Skeletal muscle cell (primary cell): ENCODE measurements at regions not wholly inside any gene's neighbourhood (a gene's known extent, or its start where the extent isn't known, plus 50 kb on each side); places are given as distances from the start of the nearest gene placed in this dataset.
"Not testable (repeated sequence)": the region's sequence is repeated elsewhere in the genome, so short reads cannot be mapped to it uniquely, and the experiment has no call there.

Source experiments
- DNase-seq: peaks from one replicate; pipeline ENCODE4 v3.0.0-alpha.2; 2010; ENCODE audit warnings: low read depth
- H3K4me3 ChIP-seq: 2 replicates; pipeline ENCODE4 v1.5.1; 2011; ENCODE audit warnings: low read depth, mild to moderate bottlenecking, control low read depth, low read length, moderate library complexity

DNA sequence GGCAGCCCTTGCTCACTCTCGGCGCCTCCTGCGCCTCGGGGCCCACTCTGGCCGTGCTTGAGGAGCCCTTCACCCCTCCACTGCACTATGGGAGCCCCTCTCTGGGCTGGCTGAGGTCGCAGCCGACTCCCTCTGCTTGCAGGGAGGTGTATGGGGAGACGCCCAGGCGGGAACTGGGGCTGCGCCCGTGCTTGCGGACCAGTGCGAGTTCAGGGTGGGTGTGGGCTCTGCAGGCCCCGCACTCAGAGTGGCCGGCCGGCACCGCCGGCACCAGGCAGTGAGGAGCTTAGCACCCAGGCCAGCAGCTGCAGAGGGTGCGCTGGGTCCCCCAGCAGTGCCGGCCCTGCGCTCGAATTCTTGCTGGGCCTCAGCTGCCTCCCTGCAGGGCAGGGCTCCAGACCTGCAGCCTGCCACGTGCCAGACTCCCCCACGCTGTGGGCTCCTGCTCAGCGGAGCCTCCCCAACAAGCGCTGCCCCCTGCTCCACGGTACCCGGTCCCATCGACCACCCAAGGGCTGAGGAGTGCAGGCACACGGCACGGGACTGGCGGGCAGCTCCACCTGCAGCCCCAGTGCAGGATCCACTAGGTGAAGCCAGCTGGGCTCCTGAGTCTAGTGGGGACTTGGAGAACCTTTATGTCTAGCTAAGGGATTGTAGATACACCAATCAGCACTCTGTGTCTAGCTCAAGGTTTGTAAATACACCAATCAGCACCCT lies 54.0 kb upstream of the WWC2 start:
- not testable (repeated sequence) for H3K4me3 ChIP-seq, DNase-seq

DNA sequence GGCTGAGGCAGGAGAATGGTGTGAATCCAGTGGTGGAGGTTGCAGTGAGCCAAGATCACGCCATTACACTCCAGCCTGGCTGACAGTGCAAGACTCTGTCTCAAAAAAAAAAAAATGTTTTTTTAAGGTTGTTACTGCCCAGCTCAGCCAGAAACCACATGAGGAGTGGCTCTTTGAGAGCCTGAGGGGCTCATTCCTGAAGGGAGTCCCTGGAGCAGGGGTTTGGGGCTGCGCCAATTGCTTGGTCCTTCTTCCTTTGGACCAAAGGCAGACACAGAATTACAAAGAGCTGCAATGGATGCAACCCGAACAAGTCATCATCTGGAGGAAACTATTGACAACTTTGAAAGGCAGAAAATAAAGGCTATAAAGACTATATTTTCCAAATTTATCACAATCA lies 60.6 kb upstream of the WWC2 start:
- no peak for DNase-seq

DNA sequence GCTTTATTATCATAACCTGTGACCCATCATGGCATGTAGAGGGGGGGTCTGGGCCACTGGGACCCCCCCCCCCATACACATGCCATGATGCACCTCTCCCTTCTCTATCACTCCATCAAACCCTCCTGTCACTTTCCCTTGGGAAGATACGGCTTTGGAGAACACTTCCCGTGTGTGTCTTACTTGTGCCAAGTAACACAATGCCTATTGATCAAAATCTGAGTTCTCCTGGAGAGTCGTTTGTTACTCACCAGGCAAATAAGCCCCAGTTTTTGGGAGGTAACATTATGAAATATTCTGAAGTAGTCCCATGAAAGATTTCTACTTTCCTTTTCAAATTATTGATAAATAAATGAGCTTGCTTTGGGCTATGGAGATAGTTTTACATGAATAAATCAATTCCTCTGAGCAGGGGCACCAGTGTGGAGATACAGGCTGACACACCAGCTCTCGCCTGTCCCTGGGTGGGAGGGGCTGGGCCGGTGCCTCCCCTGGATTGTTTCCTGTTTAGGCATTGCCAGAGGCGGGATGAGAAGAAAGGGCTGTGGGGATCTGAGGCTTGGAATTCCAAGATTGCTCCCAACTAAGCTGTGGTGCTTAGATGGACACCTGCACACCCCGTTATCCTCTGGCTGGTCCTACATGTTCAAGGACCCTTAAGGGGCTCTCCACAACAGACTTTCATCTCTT lies 63.2 kb upstream of the WWC2 start:
- DNase-seq, result no peak
- no peak overlapping the region for H3K4me3 ChIP-seq

More for the DNA sequence above, 60.6 kb upstream of the WWC2 start:
- no peak overlapping the region for H3K4me3 ChIP-seq

DNA sequence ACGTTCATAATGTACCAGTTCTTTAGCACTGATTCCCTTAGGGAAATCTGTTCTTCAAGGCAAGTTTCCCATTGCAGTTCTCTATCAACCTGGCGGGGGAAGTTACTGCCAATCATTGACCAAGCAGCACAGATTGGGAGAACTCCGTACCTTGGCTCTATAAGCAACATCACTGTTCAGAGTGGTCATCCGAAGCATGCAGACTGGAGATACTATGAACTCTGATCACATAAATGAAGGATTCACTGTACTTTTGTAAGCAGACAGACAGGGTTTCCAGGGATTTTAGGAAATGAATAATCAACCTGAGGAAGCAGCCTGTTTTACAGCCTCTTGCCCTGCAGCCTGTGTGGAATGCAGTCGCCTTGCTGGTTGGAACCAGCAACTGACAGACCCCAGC lies 63.8 kb upstream of the WWC2 start:
- no peak for DNase-seq
- H3K4me3 ChIP-seq, result no peak overlapping the region

DNA sequence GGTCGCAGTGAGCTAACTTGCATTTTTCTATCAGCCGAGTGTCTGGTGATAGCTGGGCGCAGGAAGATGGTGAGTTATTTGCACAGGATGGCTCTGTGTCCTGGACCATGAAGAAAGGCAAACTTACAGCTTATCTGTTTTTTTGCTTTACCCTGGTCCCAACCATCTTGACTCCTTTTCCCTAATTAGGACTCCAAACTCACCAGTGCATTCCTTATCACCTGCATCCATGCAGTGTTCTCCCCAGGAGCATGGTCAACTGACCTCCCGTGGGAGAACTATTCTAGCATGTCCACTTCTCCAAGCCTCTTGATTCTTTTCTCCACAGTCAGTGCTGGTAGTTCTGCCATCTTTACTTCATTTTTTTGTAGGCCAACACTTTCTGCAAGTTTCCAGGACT lies 68.2 kb upstream of the WWC2 start:
- no peak overlapping the region for H3K4me3 ChIP-seq
- no peak for DNase-seq

DNA sequence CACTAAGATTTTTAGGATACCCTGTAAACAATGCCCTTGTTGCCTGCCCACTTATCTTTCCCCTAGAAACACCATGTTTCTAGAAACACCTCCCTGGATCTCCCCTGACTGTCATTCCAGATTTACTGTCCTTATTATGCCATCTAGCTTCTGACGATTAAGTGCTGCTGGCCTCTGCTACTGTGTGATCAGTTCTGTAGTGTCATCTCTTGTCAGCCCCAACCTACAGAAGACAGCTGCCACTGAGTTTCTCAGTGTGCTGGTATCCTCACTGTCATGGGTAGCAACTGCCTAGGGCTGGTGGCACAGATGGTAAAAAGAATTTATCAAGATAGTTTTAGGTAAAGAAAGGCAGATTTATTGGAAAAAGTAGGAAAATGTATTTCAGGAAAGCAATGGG lies 68.7 kb upstream of the WWC2 start:
- no peak for DNase-seq
- H3K4me3 ChIP-seq, result no peak overlapping the region

DNA sequence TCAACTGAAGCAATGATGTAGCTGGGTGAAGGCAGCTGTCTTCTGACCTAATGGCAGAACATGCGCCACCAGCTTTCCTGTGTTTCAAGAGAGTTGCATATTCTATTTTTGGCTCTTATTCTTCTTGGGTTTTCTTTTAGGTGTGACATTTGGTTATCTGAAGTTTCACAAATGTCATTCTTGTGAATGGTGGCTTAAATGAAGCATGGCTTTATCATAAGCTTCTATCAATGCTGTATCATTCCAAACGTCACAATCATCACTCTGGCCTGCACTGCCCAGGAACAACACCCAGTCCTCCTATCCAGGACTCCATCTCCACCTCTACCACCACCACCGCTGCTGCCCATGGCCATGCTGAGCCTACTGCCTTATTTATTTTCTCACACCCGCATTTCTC lies 69.7 kb upstream of the WWC2 start:
- DNase-seq, result no peak
- no peak overlapping the region for H3K4me3 ChIP-seq

DNA sequence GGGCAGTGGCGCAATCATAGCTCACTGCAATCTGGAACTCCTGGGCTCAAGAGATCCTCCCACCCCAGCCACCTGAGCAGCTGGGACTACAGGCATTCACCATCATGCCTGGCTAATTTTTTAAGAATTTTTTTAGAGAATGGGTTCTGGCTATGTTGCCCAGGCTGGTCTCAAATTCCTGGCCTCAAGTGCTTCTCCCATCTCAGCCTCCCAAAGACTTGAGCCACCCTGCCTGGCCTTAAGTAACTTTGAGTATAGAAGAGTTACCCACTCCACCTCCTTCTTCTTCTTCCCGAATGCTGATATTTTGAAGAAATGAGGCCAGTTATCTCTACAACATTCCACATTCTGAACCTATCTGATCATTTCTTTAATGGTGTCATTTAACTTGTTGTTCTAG lies 72.4 kb upstream of the WWC2 start:
- no peak overlapping the region for H3K4me3 ChIP-seq
- DNase-seq, result no peak

DNA sequence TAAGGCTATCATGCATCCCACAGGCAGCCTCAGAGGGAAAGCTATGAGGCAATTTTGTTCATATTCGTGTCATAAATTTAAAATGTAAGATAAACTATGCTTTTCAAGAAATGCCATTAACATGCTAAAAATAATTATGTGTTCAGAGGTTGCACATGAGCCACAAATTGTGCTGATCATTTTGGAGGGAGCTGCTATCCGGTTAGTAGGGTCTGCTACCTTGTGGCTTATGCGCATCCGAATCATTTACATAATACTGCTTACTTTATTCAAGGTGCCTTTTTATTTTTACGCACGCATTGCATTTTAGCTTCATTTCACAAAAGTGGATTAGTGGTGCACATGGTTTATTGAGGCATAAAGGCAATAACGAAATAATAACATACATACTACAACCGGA lies 76.4 kb upstream of the WWC2 start:
- DNase-seq, result no peak
- no peak overlapping the region for H3K4me3 ChIP-seq

DNA sequence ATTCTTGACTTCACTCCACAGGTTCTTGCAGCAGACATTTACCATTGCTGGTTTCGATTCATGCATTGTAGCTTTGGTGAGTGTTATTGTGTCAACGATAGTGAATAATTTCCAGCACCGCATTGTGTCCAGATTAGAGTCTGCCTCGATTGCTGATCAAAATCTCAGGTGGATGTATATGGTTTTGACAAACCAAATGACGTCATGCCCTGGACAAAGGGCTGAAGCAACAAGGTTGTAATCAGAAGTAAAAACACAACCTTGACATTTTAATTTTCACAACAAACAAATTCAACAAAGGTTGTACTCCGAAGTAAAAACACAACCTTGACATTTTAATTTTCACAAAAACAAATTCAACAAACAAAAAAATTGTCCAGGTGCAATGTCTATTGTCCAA lies 81.1 kb upstream of the WWC2 start:
- no peak overlapping the region for H3K4me3 ChIP-seq
- no peak for DNase-seq

DNA sequence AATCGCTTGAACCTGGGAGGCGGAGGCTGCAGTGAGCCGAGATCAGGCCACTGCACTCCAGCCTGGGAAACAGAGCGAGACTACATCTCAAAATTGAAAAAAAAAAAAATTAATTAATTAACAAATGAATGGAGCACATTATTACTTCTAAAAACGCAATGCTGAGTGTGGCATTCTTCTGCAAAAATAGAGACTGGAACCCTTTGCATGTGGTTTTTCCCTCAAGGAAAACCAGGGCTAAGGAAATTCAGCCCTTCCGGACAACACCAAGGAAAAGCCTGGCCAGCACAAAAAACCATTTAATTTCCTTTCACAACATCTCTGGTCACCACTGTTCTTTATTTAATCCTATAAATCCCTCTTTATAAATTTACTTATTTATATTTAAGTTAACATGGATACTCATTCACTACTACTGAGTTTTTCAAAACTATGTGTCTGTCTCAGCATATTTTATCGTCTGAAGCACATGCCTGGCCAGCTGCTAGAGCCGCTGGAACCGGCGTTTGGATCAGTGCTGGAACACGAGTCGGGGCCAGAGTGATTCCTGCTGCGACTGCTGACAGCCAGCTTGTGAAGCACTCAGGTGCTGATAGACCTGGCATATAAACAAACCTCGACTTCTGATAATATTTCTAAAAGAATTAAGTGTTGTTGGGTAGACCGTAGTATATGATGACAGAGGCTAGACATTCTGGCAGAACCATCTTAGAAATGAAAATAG lies 84.5 kb upstream of the WWC2 start:
- no peak for DNase-seq
- H3K4me3 ChIP-seq, result no peak overlapping the region

DNA sequence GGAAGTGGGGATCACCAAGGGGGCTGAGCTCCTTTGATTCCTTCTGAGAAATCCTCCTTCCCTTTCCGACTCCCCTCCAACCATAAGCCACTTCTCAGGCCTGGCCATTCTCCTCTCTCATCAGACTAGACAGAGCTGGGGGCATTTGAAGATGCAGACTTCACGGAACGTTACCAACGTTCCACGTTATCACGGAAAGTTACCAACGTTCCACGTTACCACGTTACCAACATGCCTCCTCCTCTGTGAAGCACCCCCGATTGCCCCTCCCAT lies 85.4 kb upstream of the WWC2 start:
- H3K4me3 ChIP-seq, result no peak overlapping the region
- DNase-seq, result no peak

DNA sequence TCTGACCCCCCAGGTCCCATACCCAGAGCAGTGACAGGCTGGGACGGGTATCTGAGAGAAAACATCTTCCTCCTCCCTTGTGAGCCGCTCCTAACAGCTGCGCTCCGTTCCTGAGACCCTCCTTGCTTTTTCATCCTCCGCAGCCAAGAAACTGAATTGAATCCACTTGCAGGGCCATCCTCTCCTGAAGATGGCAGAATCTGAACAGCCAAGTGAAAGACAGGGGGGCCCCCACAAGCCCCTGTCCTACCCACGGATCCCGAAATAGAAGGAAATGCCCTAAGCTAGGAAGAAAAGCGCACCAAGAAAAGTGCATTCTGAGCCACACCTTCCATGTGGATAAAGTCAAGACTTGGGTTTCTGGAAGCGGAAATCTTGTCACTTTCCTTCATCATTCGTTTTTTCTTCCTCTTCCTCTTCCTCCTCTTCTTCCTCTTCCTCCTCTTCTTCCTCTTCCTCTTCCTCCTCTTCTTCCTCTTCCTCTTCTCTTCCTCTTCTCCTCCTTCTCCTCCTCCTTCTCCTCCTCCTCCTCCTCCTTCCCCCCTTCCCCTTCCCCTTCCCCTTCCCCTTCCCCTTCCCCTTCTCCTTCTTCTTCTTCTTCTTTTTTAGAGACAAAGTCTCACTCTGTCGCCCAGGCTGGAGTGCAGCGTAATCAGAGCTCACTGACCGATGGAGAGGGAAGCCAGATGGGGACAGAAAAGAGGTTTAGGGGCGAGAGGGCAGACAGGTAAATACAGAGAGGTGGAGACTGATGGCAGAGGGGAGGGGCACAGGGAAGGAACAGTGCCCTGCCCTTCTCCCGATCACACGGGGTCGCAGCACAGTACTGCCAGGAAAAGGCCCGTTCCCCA lies 86.0 kb upstream of the WWC2 start:
- H3K4me3 ChIP-seq, result no peak overlapping the region

DNA sequence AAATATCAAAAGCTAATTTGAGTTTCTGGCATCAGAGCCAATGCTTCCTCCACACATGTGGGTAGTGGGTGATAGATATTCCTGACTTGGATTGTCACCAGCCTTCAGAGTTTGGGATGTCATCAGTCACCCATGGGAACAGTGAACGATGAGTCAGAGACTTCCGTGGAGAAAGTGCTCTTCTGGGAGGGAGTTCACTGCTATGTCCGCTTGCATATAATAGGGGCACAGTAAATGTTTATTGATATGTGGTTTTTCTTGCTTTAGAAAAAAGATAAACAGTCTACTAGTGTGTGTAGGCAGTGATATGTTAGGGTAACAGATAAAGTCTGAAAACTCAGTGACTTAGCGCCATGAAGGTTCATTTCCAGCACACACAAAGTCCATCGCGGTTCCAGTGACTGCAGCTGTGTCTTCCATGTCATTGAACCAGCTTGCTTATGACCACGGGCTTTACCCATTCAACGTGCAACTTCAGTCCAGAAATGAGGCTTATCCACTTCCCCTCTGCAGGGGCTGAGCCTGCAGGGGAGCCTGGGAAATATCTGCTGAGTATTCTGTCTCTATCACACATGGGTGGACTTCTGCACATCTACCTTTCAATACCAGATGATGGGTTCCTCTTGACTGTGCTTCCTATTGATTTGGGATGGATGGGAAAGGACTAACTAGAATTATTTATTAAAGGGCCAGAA lies 87.7 kb upstream of the WWC2 start:
- no peak for DNase-seq
- no peak overlapping the region for H3K4me3 ChIP-seq

More for the DNA sequence above, 86.0 kb upstream of the WWC2 start:
- no peak for DNase-seq

DNA sequence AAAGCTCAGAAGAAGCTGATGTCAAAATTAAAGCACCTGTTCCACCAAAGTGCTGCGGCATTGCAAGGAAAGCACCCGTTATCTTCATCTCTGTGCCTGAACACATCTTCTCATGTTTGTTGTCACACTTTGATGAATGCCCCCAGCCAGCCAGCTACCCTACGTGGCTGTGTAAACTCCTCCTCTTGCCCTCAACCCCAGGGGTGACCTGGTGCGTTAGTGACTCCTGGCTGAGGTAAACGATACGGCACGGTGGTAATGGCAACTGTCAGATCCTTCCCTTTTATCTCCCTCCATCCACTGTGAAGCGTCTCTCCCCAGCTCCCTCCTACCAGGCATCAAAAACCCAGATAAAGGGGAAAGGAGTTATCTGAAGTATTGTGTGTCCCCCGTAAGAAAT lies 90.6 kb upstream of the WWC2 start:
- no peak for DNase-seq
- no peak overlapping the region for H3K4me3 ChIP-seq

DNA sequence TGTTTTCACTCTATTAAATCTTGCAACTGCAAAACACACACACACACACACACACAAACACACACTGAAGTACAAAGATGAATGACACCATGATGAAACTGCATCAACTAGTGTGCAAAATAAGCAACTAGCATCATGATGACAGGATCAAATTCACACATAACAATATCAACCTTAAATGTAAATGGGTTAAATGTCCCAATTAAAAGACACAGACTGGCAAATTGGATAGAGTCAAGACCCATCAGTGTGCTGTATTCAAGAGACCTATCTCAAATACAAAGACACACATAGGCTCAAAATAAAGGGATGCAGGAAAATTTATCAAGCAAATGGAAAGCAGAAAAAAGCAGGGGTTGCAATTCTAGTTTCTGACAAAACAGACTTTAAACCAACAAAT lies 87.2 kb upstream of the DCTD start:
- H3K4me3 ChIP-seq, DNase-seq: not testable (repeated sequence)

DNA sequence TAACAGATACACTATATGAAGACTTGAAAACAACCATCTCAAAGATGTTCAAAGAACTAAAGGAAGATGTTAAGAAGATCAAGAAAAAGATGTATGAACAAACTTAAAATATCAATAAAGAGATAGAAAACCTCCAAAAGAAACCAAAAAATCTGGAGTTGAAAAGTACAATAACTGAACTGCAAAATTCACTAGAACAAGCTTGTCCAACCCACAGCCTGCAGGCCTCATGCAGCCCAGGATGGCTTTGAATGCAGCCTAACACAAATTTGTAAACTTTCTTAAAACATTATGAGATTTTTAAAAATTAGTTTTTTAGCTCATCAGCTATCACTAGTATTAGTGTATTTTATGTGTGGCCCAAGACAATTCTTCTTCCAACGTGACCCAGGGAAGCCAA lies 77.0 kb upstream of the DCTD start:
- DNase-seq, result no peak
- H3K4me3 ChIP-seq, result no peak overlapping the region

DNA sequence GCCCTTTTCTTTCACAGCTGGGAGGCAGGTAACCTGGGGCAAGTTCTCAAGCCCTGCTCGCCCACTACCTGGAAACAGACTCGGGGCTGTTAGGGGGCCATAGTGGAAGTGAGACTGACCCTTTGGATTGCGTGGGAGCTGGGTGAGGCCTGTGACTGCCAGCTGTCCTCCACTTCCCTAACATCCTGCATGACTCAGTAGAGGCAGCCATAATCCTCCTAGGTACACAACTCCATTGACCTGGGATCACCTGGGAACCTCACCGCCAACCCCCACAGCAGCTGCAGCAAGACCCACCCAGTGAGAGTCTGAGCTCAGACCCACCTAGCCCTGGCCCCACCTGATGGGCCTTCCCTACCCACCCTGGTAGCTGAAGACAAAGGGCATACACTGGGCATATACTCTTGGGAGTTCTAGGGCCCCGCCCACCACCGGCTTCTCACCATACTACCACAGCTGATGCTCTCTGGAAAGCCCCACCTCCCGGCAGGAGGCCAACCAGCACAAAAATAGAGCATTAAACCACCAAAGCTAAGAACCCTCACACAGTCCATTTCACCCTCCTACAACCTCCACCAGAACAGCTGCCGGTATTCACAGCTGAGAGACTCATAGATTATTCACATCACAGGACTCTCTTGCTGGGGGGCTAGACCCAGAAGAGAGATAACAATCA lies 61.1 kb upstream of the DCTD start:
- peak; percentile 28 for DNase-seq
- H3K4me3 ChIP-seq, result no peak overlapping the region

DNA sequence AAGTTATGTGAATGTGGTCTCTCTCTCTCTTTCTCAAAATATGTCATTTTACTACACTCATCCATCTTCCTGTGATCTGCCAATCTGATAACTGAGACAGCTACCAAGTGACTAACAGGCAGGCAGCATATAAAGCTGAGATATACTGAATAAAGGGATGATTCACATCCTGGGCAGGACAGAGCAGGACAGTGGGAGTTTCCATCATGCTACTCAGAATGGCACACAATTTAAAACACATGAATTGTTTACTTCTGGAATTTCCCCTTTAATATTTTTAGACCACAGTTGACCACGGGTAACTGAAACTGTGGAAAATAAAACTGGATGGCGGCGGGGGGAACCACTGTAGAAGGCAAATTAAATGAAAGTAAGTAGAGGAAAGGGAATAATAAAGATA lies 58.6 kb upstream of the DCTD start:
- no peak overlapping the region for H3K4me3 ChIP-seq
- peak; percentile 57 for DNase-seq
